ENCODE measurements at regions not wholly inside any gene's neighbourhood (a gene's known extent, or its start where the extent isn't known, plus 50 kb on each side); places are given as distances from the start of the nearest gene placed in this dataset.
"Not testable (repeated sequence)": the region's sequence is repeated elsewhere in the genome, so short reads cannot be mapped to it uniquely, and the experiment has no call there.

GRCh38 chr6:142998739-142999138 lies 53.8 kb upstream of the HIVEP2 start:
- H3K4me3 ChIP-seq (ENCODE audit: low read depth, poor library complexity, severe bottlenecking); DNase-seq (ENCODE audit: low spot score in 2 of 2); intact Hi-C loops (cut with DNase I; ENCODE audit: low total_unique reads): not testable (repeated sequence)
- 87 to 100% methylated on average over 3 of the region's 3 CpGs for WGBS, 2 donors

GRCh38 chr6:143000811-143001210 lies 55.8 kb upstream of the HIVEP2 start:
- TF ChIP-seq POLR2A (IDR thresholded peaks at IDR 0.05) (no peak), CTCF (IDR thresholded peaks at IDR 0.05) (no peak)
- intact Hi-C loops (cut with DNase I; ENCODE audit: low total_unique reads): no loop called here
- H3K4me3 ChIP-seq (ENCODE audit: low read depth, poor library complexity, severe bottlenecking): no peak overlapping the region
- DNase-seq (ENCODE audit: low spot score in 2 of 2): no peak
- WGBS, 2 donors: 68 to 75% methylated on average over 3 of the region's 3 CpGs

GRCh38 chr6:143002686-143003085 lies 57.7 kb upstream of the HIVEP2 start:
- TF ChIP-seq POLR2A (IDR thresholded peaks at IDR 0.05): no peak
- TF ChIP-seq CTCF (IDR thresholded peaks at IDR 0.05): no peak
- intact Hi-C loops (cut with DNase I; ENCODE audit: low total_unique reads): no loop called here
- WGBS, 2 donors: 80 to 82% methylated on average over 7 of the region's 7 CpGs
- DNase-seq (ENCODE audit: low spot score in 2 of 2): no peak
- H3K4me3 ChIP-seq (ENCODE audit: low read depth, poor library complexity, severe bottlenecking): no peak overlapping the region

GRCh38 chr6:143003676-143004075 lies 57.0 kb upstream of the AIG1 start:
- no peak for DNase-seq (ENCODE audit: low spot score in 2 of 2)
- no peak overlapping the region for H3K4me3 ChIP-seq (ENCODE audit: low read depth, poor library complexity, severe bottlenecking)
- 84 to 91% methylated on average over 7 of the region's 7 CpGs for WGBS, 2 donors
- intact Hi-C loops (cut with DNase I; ENCODE audit: low total_unique reads): no loop called here
- no peak for TF ChIP-seq POLR2A (IDR thresholded peaks at IDR 0.05)
- no peak for TF ChIP-seq CTCF (IDR thresholded peaks at IDR 0.05)

GRCh38 chr6:143005816-143006215 lies 54.9 kb upstream of the AIG1 start:
- no peak for TF ChIP-seq CTCF (IDR thresholded peaks at IDR 0.05)
- TF ChIP-seq POLR2A (IDR thresholded peaks at IDR 0.05): no peak
- no peak overlapping the region for H3K4me3 ChIP-seq (ENCODE audit: low read depth, poor library complexity, severe bottlenecking)
- intact Hi-C loops (cut with DNase I; ENCODE audit: low total_unique reads): no loop called here
- WGBS, 2 donors: 72% methylated on average over 4 of the region's 4 CpGs
- no peak for DNase-seq (ENCODE audit: low spot score in 2 of 2)

GRCh38 chr6:143006787-143007186 lies 53.9 kb upstream of the AIG1 start:
- no peak for TF ChIP-seq POLR2A (IDR thresholded peaks at IDR 0.05)
- TF ChIP-seq CTCF (IDR thresholded peaks at IDR 0.05): no peak
- DNase-seq (ENCODE audit: low spot score in 2 of 2): no peak
- intact Hi-C loops (cut with DNase I; ENCODE audit: low total_unique reads): no loop called here
- H3K4me3 ChIP-seq (ENCODE audit: low read depth, poor library complexity, severe bottlenecking): no peak overlapping the region
- WGBS, 2 donors: 80 to 82% methylated on average over 4 of the region's 4 CpGs

Data from lower leg skin (tissue), 4 donors.